ENCODE measurements at regions not wholly inside any gene's neighbourhood (a gene's known extent, or its start where the extent isn't known, plus 50 kb on each side); places are given as distances from the start of the nearest gene placed in this dataset.
"Not testable (repeated sequence)": the region's sequence is repeated elsewhere in the genome, so short reads cannot be mapped to it uniquely, and the experiment has no call there.

GRCh38 chr15:62647843-62648505 lies 394.6 kb upstream of the TPM1 start:
- no peak for DNase-seq
- Histone ChIP-seq H3K4me3 (ENCODE audit: low read depth, low read length) (no peak overlapping the region), H3K27me3 (ENCODE audit: insufficient read depth, low read depth, severe bottlenecking) (no peaks in the 10 kb centered on the region), H3K36me3 (peaks cover 5% of the 10 kb centered on the region), H3K9me3 (ENCODE audit: severe bottlenecking) (no peaks in the 10 kb centered on the region), H3K27ac (no peak overlapping the region)
- TF ChIP-seq, protein P1, sequence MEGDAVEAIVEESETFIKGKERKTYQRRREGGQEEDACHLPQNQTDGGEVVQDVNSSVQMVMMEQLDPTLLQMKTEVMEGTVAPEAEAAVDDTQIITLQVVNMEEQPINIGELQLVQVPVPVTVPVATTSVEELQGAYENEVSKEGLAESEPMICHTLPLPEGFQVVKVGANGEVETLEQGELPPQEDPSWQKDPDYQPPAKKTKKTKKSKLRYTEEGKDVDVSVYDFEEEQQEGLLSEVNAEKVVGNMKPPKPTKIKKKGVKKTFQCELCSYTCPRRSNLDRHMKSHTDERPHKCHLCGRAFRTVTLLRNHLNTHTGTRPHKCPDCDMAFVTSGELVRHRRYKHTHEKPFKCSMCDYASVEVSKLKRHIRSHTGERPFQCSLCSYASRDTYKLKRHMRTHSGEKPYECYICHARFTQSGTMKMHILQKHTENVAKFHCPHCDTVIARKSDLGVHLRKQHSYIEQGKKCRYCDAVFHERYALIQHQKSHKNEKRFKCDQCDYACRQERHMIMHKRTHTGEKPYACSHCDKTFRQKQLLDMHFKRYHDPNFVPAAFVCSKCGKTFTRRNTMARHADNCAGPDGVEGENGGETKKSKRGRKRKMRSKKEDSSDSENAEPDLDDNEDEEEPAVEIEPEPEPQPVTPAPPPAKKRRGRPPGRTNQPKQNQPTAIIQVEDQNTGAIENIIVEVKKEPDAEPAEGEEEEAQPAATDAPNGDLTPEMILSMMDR (IDR thresholded peaks at IDR 0.05; ENCODE audit: low read depth, low read length) = no peak

DNA sequence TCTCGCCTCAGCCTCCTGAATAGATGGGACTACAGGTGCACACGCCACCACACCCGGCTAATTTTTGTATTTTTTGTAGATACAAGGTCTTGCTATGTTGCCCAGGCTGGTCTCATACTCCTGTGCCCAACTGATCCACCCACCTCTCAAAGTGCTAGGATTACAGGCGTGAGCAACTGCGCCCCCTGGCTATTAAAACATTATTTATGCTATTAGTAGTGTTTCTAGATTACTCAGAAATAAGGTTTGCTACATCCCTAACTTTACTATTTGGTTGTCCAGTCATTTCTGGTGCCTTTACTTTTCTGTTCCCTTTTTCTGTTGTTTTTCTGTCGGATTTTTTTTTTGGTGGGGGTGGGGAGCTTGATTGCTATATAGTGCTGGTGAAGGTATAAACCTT lies 393.6 kb upstream of the TPM1 start:
- TF ChIP-seq, protein P1 (IDR thresholded peaks at IDR 0.05; ENCODE audit: low read depth, low read length) = no peak
- no peak overlapping the region for H3K4me3 ChIP-seq (ENCODE audit: low read depth, low read length)
- no peak overlapping the region for H3K27ac ChIP-seq
- no peaks in the 10 kb centered on the region for H3K27me3 ChIP-seq (ENCODE audit: insufficient read depth, low read depth, severe bottlenecking)
- peaks cover 15% of the 10 kb centered on the region for H3K36me3 ChIP-seq
- DNase-seq = peak; percentile 31
- H3K9me3 ChIP-seq (ENCODE audit: severe bottlenecking) = no peaks in the 10 kb centered on the region

DNA sequence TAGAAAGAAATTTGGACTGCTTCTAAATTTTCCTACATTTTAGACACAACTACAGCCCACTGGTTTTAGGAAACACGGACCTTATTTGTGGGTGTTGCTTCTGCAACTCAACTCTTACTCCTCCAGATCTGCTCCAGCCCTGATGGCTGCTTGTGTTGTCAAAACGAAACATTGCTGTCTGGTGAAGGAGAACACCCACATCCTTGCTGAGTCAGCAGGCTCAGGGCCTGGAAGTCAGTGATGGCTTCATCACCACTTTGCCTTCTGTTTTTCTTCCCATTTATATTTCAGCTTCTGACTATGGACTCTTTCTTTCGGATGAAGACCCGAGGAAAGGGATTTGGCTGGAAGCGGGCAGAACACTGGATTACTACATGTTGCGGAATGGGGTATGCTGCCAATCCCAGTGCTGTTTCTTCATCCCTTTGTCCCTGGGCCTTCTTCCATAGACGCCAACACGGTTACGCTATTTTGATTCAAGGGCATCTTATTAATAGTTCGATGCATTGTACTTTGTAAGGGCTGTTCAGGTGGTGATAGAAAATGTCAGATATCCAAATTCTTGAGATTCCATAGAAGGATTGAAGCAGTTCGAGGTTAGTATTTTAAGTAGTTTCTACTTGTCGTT lies 392.6 kb upstream of the TPM1 start:
- Histone ChIP-seq H3K27ac (no peak overlapping the region), H3K4me3 (ENCODE audit: low read depth, low read length) (no peak overlapping the region), H3K27me3 (ENCODE audit: insufficient read depth, low read depth, severe bottlenecking) (no peaks in the 10 kb centered on the region), H3K9me3 (ENCODE audit: severe bottlenecking) (no peaks in the 10 kb centered on the region), H3K36me3 (peaks cover 18% of the 10 kb centered on the region)
- no peak for DNase-seq
- TF ChIP-seq, protein P1 (IDR thresholded peaks at IDR 0.05; ENCODE audit: low read depth, low read length) = no peak

DNA sequence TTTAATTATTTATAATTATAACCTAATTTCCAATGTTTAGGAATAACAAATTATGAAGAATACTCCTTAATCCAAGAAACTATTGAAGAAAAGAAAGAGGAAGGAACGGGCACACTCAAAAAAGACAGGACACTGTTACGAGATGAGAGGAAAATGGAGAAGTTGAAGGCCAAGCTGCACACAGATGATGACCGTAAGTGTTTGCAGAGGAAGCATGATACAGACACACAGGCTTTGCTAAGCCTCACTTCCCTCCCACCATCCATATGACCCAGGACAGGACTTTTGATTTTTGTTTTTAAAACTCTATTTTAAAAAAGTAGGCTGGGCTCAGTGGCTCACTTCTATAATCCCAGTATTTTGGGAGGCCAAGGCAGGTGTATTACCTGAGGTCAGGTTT lies 389.4 kb upstream of the TPM1 start:
- Histone ChIP-seq H3K4me3 (ENCODE audit: low read depth, low read length) (no peak overlapping the region), H3K9me3 (ENCODE audit: severe bottlenecking) (no peaks in the 10 kb centered on the region), H3K27ac (no peak overlapping the region), H3K27me3 (ENCODE audit: insufficient read depth, low read depth, severe bottlenecking) (no peaks in the 10 kb centered on the region), H3K36me3 (peaks cover 21% of the 10 kb centered on the region)
- TF ChIP-seq, protein P1 (IDR thresholded peaks at IDR 0.05; ENCODE audit: low read depth, low read length) = no peak
- DNase-seq = no peak

GRCh38 chr15:62656071-62656470 lies 386.5 kb upstream of the TPM1 start:
- Histone ChIP-seq H3K4me3 (ENCODE audit: low read depth, low read length) (no peak overlapping the region), H3K9me3 (ENCODE audit: severe bottlenecking) (no peaks in the 10 kb centered on the region), H3K36me3 (peaks cover 26% of the 10 kb centered on the region), H3K27ac (no peak overlapping the region), H3K27me3 (ENCODE audit: insufficient read depth, low read depth, severe bottlenecking) (no peaks in the 10 kb centered on the region)
- TF ChIP-seq, protein P1 (IDR thresholded peaks at IDR 0.05; ENCODE audit: low read depth, low read length) = no peak
- DNase-seq = no peak

GRCh38 chr15:62657501-62657900 lies 385.0 kb upstream of the TPM1 start:
- H3K36me3 ChIP-seq = peaks cover 24% of the 10 kb centered on the region
- not testable (repeated sequence) for H3K27me3 ChIP-seq (ENCODE audit: insufficient read depth, low read depth, severe bottlenecking)

More at GRCh38 chr15:62657501-62657900, 385.0 kb upstream of the TPM1 start:
- H3K9me3 ChIP-seq (ENCODE audit: severe bottlenecking); DNase-seq; H3K4me3 ChIP-seq (ENCODE audit: low read depth, low read length); H3K27ac ChIP-seq: not testable (repeated sequence)

All from WERI-Rb-1 (cell line).